DND-41 (cell line): ENCODE measurements at regions not wholly inside any gene's neighbourhood (a gene's known extent, or its start where the extent isn't known, plus 50 kb on each side); places are given as distances from the start of the nearest gene placed in this dataset.

Source experiments
- CTCF ChIP-seq: IDR thresholded peaks from 2 replicates; pipeline ENCODE4 v1.5.1; 2012; ENCODE audit warnings: borderline replicate concordance, low read length, moderate library complexity, mild to moderate bottlenecking; ENCODE audit not compliant: poor library complexity, severe bottlenecking; ENCODE audit errors: extremely low read depth
- EZH2 ChIP-seq: IDR thresholded peaks from 3 replicates; pipeline ENCODE4 v1.6.1; 2012; ENCODE audit warnings: borderline replicate concordance, low read depth, mild to moderate bottlenecking, moderate library complexity, low read length, inconsistent platforms; ENCODE audit not compliant: severe bottlenecking

- TF ChIP-seq EZH2, result no peak
- TF ChIP-seq CTCF, result no peak
Measured at GRCh38 chr5:26237489-26237888, 800.9 kb downstream of the CDH9 start.
